H1 (cell line): ENCODE measurements at regions not wholly inside any gene's neighbourhood (a gene's known extent, or its start where the extent isn't known, plus 50 kb on each side); places are given as distances from the start of the nearest gene placed in this dataset.

Experiments used
- CTCF ChIA-PET: fragments of 300-600 bp; sonication (Branson Sonifier 250); formaldehyde crosslinking; loops from one replicate; lab custom pipeline; 2021; ENCODE audit not compliant: partially characterized antibody; lab: Charles Lee
- POLR2A ChIA-PET: fragments of 300-600 bp; sonication (Branson Sonifier 250); formaldehyde crosslinking; loops from one replicate; lab custom pipeline; 2021; ENCODE audit warnings: inconsistent platforms; ENCODE audit not compliant: partially characterized antibody; lab: Charles Lee
- DNase-seq, 2 experiments: peaks; one replicate each; pipeline versions ENCODE4 v3.0.0 to v3.0.0-alpha.2; 2010 to 2022; ENCODE audit warnings: low spot score in 2 of 2, low read depth in 1 of 2, mixed read lengths in 1 of 2
- FAIRE-seq: peaks from 2 replicates; lab custom pipeline; 2011; peaks lifted over from hg19 to GRCh38; lab: Jason Lieb, UNC
- H2AFZ ChIP-seq: 2 replicates; pipeline ENCODE4 v1.8.1; 2012; ENCODE audit warnings: low read length, inconsistent platforms
- H2AK5ac ChIP-seq: 2 replicates; pipeline ENCODE4 v1.6.1; 2013; ENCODE audit warnings: low read depth, low read length
- H2BK120ac ChIP-seq: replicated peaks from 2 replicates; pipeline ENCODE3; 2013; ENCODE audit warnings: low read depth, low read length, inconsistent platforms
- H2BK12ac ChIP-seq: 2 replicates; pipeline ENCODE4 v1.6.1; 2013; ENCODE audit warnings: low read depth, low read length
- H2BK15ac ChIP-seq: 2 replicates; pipeline ENCODE4 v1.6.1; 2013; ENCODE audit warnings: low read length
- H2BK20ac ChIP-seq: 2 replicates; pipeline ENCODE4 v1.6.1; 2013; ENCODE audit warnings: low read length
- H2BK5ac ChIP-seq: 2 replicates; pipeline ENCODE4 v1.6.1; 2013; ENCODE audit warnings: low read depth, low read length
- H3K14ac ChIP-seq: 2 replicates; pipeline ENCODE4 v1.6.1; 2013; ENCODE audit warnings: inconsistent platforms; ENCODE audit not compliant: insufficient read length
- H3K18ac ChIP-seq: 2 replicates; pipeline ENCODE4 v1.6.1; 2013; ENCODE audit warnings: low read length; ENCODE audit errors: extremely low read depth
- H3K23ac ChIP-seq: 2 replicates; pipeline ENCODE4 v1.6.1; 2013; ENCODE audit warnings: inconsistent platforms; ENCODE audit not compliant: insufficient read length
- H3K23me2 ChIP-seq: 2 replicates; pipeline ENCODE4 v1.6.1; 2013; ENCODE audit warnings: low read depth, low read length
- H3K27ac ChIP-seq: 2 replicates; pipeline ENCODE4 v1.6.1; 2011; ENCODE audit warnings: low read depth, low read length, inconsistent platforms
- H3K27me3 ChIP-seq, 4 experiments: replicated peaks in 1 of 4; 1 replicate in 1 of 4; 2 replicates in 3 of 4; pipeline versions ENCODE4 v1.6.1 to v1.8.1; 2011 to 2013; ENCODE audit warnings: low read length in 3 of 4, mild to moderate bottlenecking in 3 of 4, inconsistent platforms in 2 of 4, mixed read lengths in 2 of 4, moderate library complexity in 1 of 4; ENCODE audit not compliant: control insufficient read depth in 3 of 4, insufficient read depth in 3 of 4; ENCODE audit errors: extremely low read depth in 1 of 4
- H3K36me3 ChIP-seq, 4 experiments: 2 replicates each; pipeline versions ENCODE4 v1.6.1 to v1.8.1; 2011 to 2013; ENCODE audit warnings: mild to moderate bottlenecking in 4 of 4, low read length in 3 of 4, moderate library complexity in 2 of 4, control low read depth in 1 of 4, inconsistent platforms in 1 of 4; ENCODE audit not compliant: insufficient read depth in 4 of 4, control insufficient read depth in 2 of 4
- H3K4ac ChIP-seq: replicated peaks from 2 replicates; pipeline ENCODE3; 2013; ENCODE audit warnings: low read length, low read depth, mixed read lengths, inconsistent platforms; ENCODE audit not compliant: insufficient read length
- H3K4me1 ChIP-seq, 4 experiments: replicated peaks in 1 of 4; 1 replicate in 1 of 4; 2 replicates in 3 of 4; pipeline versions ENCODE4 v1.6.1 to v1.8.1; 2011 to 2013; ENCODE audit warnings: low read length in 3 of 4, inconsistent platforms in 2 of 4, mixed read lengths in 1 of 4; ENCODE audit not compliant: insufficient read depth in 4 of 4, control insufficient read depth in 3 of 4
- H3K4me2 ChIP-seq, 2 experiments: 2 replicates each; pipeline versions ENCODE4 v1.6.1 to v1.8.1; 2011 to 2013; ENCODE audit warnings: low read depth in 2 of 2, low read length in 2 of 2, control low read depth in 1 of 2, inconsistent platforms in 1 of 2, mild to moderate bottlenecking in 1 of 2; ENCODE audit not compliant: insufficient read depth in 1 of 2
- H3K4me3 ChIP-seq, 4 experiments: fragments of 200-600, 300-600 bp in 1 of 4; sonication (generic), shearing (Covaris generic), sonication (Bioruptor Twin) in 1 of 4; 2 replicates each; pipeline versions ENCODE4 v1.5.1 to v1.8.1; 2011 to 2016; ENCODE audit warnings: low read length in 4 of 4, low read depth in 3 of 4, control low read depth in 2 of 4, inconsistent platforms in 2 of 4, mild to moderate bottlenecking in 2 of 4, mixed read lengths in 1 of 4, moderate library complexity in 1 of 4; ENCODE audit not compliant: insufficient read depth in 2 of 4; ENCODE audit errors: extremely low read depth in 1 of 4
- H3K56ac ChIP-seq: replicated peaks from 2 replicates; pipeline ENCODE3; 2013; ENCODE audit warnings: low read depth, mild to moderate bottlenecking, mixed read lengths, low read length, inconsistent platforms; ENCODE audit not compliant: insufficient read length
- H3K79me1 ChIP-seq: 2 replicates; pipeline ENCODE4 v1.6.1; 2013; ENCODE audit warnings: low read depth, low read length, control low read depth
- H3K79me2 ChIP-seq, 2 experiments: 2 replicates each; pipeline versions ENCODE4 v1.6.1 to v1.8.1; 2012 to 2013; ENCODE audit warnings: low read length in 2 of 2, mild to moderate bottlenecking in 2 of 2, inconsistent platforms in 1 of 2; ENCODE audit not compliant: insufficient read depth in 2 of 2, control insufficient read depth in 1 of 2
- H3K9ac ChIP-seq, 4 experiments: replicated peaks in 1 of 4; 1 replicate in 1 of 4; 2 replicates in 3 of 4; pipeline versions ENCODE4 v1.6.1 to v1.8.1; 2011 to 2013; ENCODE audit warnings: low read depth in 3 of 4, low read length in 3 of 4, control low read depth in 2 of 4, mild to moderate bottlenecking in 2 of 4, moderate library complexity in 2 of 4, inconsistent platforms in 1 of 4; ENCODE audit errors: extremely low read depth in 1 of 4
- H3K9me3 ChIP-seq, 2 experiments: 2 replicates each; pipeline versions ENCODE4 v1.6.1 to v1.8.1; 2012 to 2013; ENCODE audit warnings: mild to moderate bottlenecking in 2 of 2, moderate library complexity in 2 of 2, control low read depth in 1 of 2, inconsistent platforms in 1 of 2, low read depth in 1 of 2, low read length in 1 of 2, mixed read lengths in 1 of 2; ENCODE audit not compliant: insufficient read depth in 2 of 2
- H4K20me1 ChIP-seq, 2 experiments: replicated peaks in 1 of 2; 2 replicates each; pipeline versions ENCODE3 to v1.8.1; 2011 to 2013; ENCODE audit warnings: inconsistent platforms in 2 of 2, low read length in 2 of 2, mild to moderate bottlenecking in 1 of 2; ENCODE audit not compliant: insufficient read depth in 2 of 2, control insufficient read depth in 1 of 2
- H4K5ac ChIP-seq: 2 replicates; pipeline ENCODE4 v1.6.1; 2013; ENCODE audit warnings: low read length, low read depth, mixed read lengths, inconsistent platforms; ENCODE audit not compliant: insufficient read length
- H4K8ac ChIP-seq: 2 replicates; pipeline ENCODE4 v1.8.0; 2013; ENCODE audit warnings: mild to moderate bottlenecking, moderate library complexity, low read length, inconsistent platforms; ENCODE audit not compliant: insufficient read depth; ENCODE audit errors: extremely low read depth
- H4K91ac ChIP-seq: replicated peaks from 2 replicates; pipeline ENCODE3; 2013; ENCODE audit warnings: low read length, mixed read lengths, inconsistent platforms; ENCODE audit not compliant: insufficient read length
- ASH2L ChIP-seq: fragments of 200-600, 300-600 bp; sonication (generic); IDR thresholded peaks from one replicate; pipeline ENCODE4 v1.7.1; 2017; ENCODE audit warnings: low read length
- BRCA1 ChIP-seq: IDR thresholded peaks from 2 replicates; pipeline ENCODE4 v1.6.1; 2012; ENCODE audit warnings: low read depth, low read length, improper control_type of control experiment
- CREB1 ChIP-seq: IDR thresholded peaks from 2 replicates; pipeline ENCODE4 v1.6.1; 2012; ENCODE audit warnings: inconsistent platforms
- EGR1 ChIP-seq: IDR thresholded peaks from 2 replicates; pipeline ENCODE4 v1.6.1; 2011; ENCODE audit warnings: low read depth, low read length, borderline replicate concordance
- HDAC6 ChIP-seq: IDR thresholded peaks from one replicate; pipeline ENCODE4 v1.7.1; 2012; ENCODE audit warnings: low read depth, mild to moderate bottlenecking, inconsistent platforms, low read length, moderate library complexity
- MAFK ChIP-seq: IDR thresholded peaks from 2 replicates; pipeline ENCODE4 v1.6.1; 2012; ENCODE audit warnings: low read depth, mild to moderate bottlenecking, improper control_type of control experiment, low read length
- POLR2A ChIP-seq, 2 experiments: IDR thresholded peaks; 1 replicate in 1 of 2; 2 replicates in 1 of 2; pipeline ENCODE4 v1.6.1; 2011; ENCODE audit warnings: low read depth in 2 of 2, low read length in 2 of 2, mild to moderate bottlenecking in 2 of 2; ENCODE audit errors: control extremely low read depth in 1 of 2
- POU5F1 ChIP-seq: IDR thresholded peaks from 2 replicates; pipeline ENCODE4 v1.6.1; 2011; ENCODE audit warnings: low read depth, mild to moderate bottlenecking, low read length, moderate library complexity
- RAD21 ChIP-seq, 2 experiments: IDR thresholded peaks in 1 of 2; conservative IDR thresholded peaks in 1 of 2; 2 replicates each; pipeline ENCODE4 v1.6.1; 2011; ENCODE audit warnings: low read depth in 2 of 2, low read length in 2 of 2, improper control_type of control experiment in 1 of 2, inconsistent platforms in 1 of 2, mild to moderate bottlenecking in 1 of 2, moderate library complexity in 1 of 2
- SAP30 ChIP-seq: fragments of 300-600 bp; sonication (generic); IDR thresholded peaks from 2 replicates; pipeline ENCODE4 v1.7.1; 2012; ENCODE audit warnings: low read length, moderate library complexity, mild to moderate bottlenecking, inconsistent platforms; ENCODE audit not compliant: insufficient read depth, insufficient replicate concordance
- SIN3A ChIP-seq, 2 experiments: IDR thresholded peaks in 1 of 2; conservative IDR thresholded peaks in 1 of 2; 2 replicates each; pipeline ENCODE4 v1.6.1; 2011 to 2012; ENCODE audit warnings: low read length in 2 of 2, improper control_type of control experiment in 1 of 2, low read depth in 1 of 2, mild to moderate bottlenecking in 1 of 2
- SIX5 ChIP-seq: IDR thresholded peaks from 2 replicates; pipeline ENCODE4 v1.6.1; 2011; ENCODE audit warnings: mild to moderate bottlenecking, low read depth, low read length
- TAF7 ChIP-seq: optimal IDR thresholded peaks from 2 replicates; pipeline ENCODE3; 2011; ENCODE audit warnings: low read depth, mild to moderate bottlenecking, inconsistent platforms, low read length, moderate library complexity, borderline replicate concordance
- USF2 ChIP-seq: IDR thresholded peaks from 2 replicates; pipeline ENCODE4 v1.6.1; 2011; ENCODE audit warnings: low read length, improper control_type of control experiment
- WGBS, 2 experiments: shearing (Covaris generic) in 1 of 2; methylation state at CpG; one replicate each; pipeline versions ENCODE4 v1.1.6 to v1.1.7; 2013 to 2015; ENCODE audit warnings: low lambda C conversion rate in 2 of 2, mixed read lengths in 2 of 2, inconsistent platforms in 1 of 2, low coverage in 1 of 2, missing lambda C conversion rate in 1 of 2; ENCODE audit not compliant: insufficient replicate concordance in 2 of 2, insufficient coverage in 1 of 2, insufficient read length in 1 of 2; ENCODE audit errors: extremely low coverage in 1 of 2, missing lambda C conversion rate in 1 of 2; 5-methylcytosine and 5-hydroxymethylcytosine counted together

GRCh38 chr16:17793354-17793753 lies 322.6 kb upstream of the XYLT1 start:
- ChIA-PET POLR2A (no interaction called here), CTCF (interaction anchor here (0.7 to 1.2 kb wide), 2 partner anchors 10 to 357 kb away, joined by 3 to 4 read pairs; no protein-coding TSS in a partner anchor)
- H4K91ac ChIP-seq: no peak overlapping the region
- H3K18ac ChIP-seq: no peak overlapping the region
- DNase-seq: no peak
- H2BK12ac ChIP-seq: no peak overlapping the region
- no peaks in the 10 kb centered on the region for H4K20me1 ChIP-seq
- 0 out of 4 replicates have a peak, but pooled peaks cover 0 to 2% of the 10 kb centered on the region in 2 experiments for H3K9me3 ChIP-seq
- H3K36me3 ChIP-seq: no peaks in the 10 kb centered on the region
- no peak overlapping the region for H3K4me2 ChIP-seq
- WGBS, 2 experiments: 84% methylated on average over 1 of the region's 1 CpG; no CpG with 5 or more reads in 1 of the 2 experiments
- H3K23me2 ChIP-seq: no peaks in the 10 kb centered on the region
- no peaks in the 10 kb centered on the region for H3K79me1 ChIP-seq
- H4K5ac ChIP-seq: no peak overlapping the region
- H2BK120ac ChIP-seq: no peak overlapping the region
- no peaks in the 10 kb centered on the region for H3K27me3 ChIP-seq
- no peaks in the 10 kb centered on the region for H3K79me2 ChIP-seq
- TF ChIP-seq POU5F1 (no peak), TAF7 (no peak), BRCA1 (no peak), MAFK (no peak), CREB1 (no peak), SIN3A (conservative IDR thresholded peaks at IDR 0.05 in 1 of 2, IDR thresholded peaks at IDR 0.05 in 1 of 2; ENCODE audit: low read depth in 1 of 2, low read length in 2 of 2) (no peak), POLR2A (IDR thresholded peaks at IDR 0.05; ENCODE audit: control extremely low read depth in 1 of 2, low read depth in 2 of 2, low read length in 2 of 2) (no peak), ASH2L (no peak), EGR1 (no peak), HDAC6 (no peak), SAP30 (no peak), RAD21 (IDR thresholded peaks at IDR 0.05 in 1 of 2, conservative IDR thresholded peaks at IDR 0.05 in 1 of 2; ENCODE audit: low read depth in 2 of 2, low read length in 2 of 2) (no peak), SIX5 (no peak), USF2 (no peak)
- no peak overlapping the region for H3K14ac ChIP-seq
- no peak overlapping the region for H2BK15ac ChIP-seq
- no peaks in the 10 kb centered on the region; a peak in 1 of 7 replicates for H3K4me1 ChIP-seq
- no peak overlapping the region for H2BK20ac ChIP-seq
- H4K8ac ChIP-seq: no peak overlapping the region
- no peak overlapping the region for H3K9ac ChIP-seq
- H2AK5ac ChIP-seq: no peak overlapping the region
- no peak overlapping the region for H3K4ac ChIP-seq
- H3K4me3 ChIP-seq: no peak overlapping the region
- H3K23ac ChIP-seq: no peak overlapping the region
- H2AFZ ChIP-seq: no peak overlapping the region
- no peak overlapping the region for H3K56ac ChIP-seq
- no peak overlapping the region for H2BK5ac ChIP-seq
- no peak for FAIRE-seq
- H3K27ac ChIP-seq: no peak overlapping the region
